Vagina (tissue), 2 donors: ENCODE measurements at regions not wholly inside any gene's neighbourhood (a gene's known extent, or its start where the extent isn't known, plus 50 kb on each side); places are given as distances from the start of the nearest gene placed in this dataset.

ENCODE experiments used
- CTCF ChIP-seq, 3 experiments: fragments of 450-650 bp in 2 of 3; fragments of 200-600 bp in 1 of 3; sonication (generic) in 1 of 3; IDR thresholded peaks; one replicate each; pipeline ENCODE4 v1.5.1; 2017 to 2019; ENCODE audit warnings: antibody characterized with exemption in 3 of 3, mild to moderate bottlenecking in 2 of 3, moderate library complexity in 2 of 3
- POLR2A ChIP-seq, 2 donors: fragments of 450-650 bp; IDR thresholded peaks; one replicate each; pipeline ENCODE4 v1.6.1; 2017; ENCODE audit warnings: antibody characterized with exemption in 2 of 2, mild to moderate bottlenecking in 2 of 2, moderate library complexity in 2 of 2

- TF ChIP-seq CTCF (IDR thresholded peaks at IDR 0.05) (no peak), POLR2A (IDR thresholded peaks at IDR 0.05) (no peak)
Measured at GRCh38 chr10:78802866-78803265, 265.9 kb upstream of the ZMIZ1 start.
